ENCODE measurements at regions not wholly inside any gene's neighbourhood (a gene's known extent, or its start where the extent isn't known, plus 50 kb on each side); places are given as distances from the start of the nearest gene placed in this dataset.
A peak's percentile ranks its signal among the peaks of the same experiment; 100 is the strongest.

- no peaks in the 10 kb centered on the region for H3K79me2 ChIP-seq (ENCODE audit: insufficient read depth, low read length)
- no peak for DNase-seq (ENCODE audit: insufficient read length, low spot score, missing footprints)
- peak overlapping the region; percentile 2 for H3K27ac ChIP-seq (ENCODE audit: low read depth, low read length)
- no peaks in the 10 kb centered on the region for H4K20me1 ChIP-seq (ENCODE audit: insufficient read depth, low read length)
- H3K27me3 ChIP-seq (ENCODE audit: insufficient read depth, low read length): no peaks in the 10 kb centered on the region
- TF ChIP-seq CTCF (IDR thresholded peaks at IDR 0.05; ENCODE audit: extremely low read depth, low read depth, low read length): no peak
- no peak overlapping the region for H3K4me3 ChIP-seq (ENCODE audit: insufficient read depth, low read length)
- H3K4me2 ChIP-seq (ENCODE audit: insufficient read depth, low read length): no peak overlapping the region
- H3K4me1 ChIP-seq (ENCODE audit: insufficient read depth, low read length): peaks cover 14% of the 10 kb centered on the region
- H2AFZ ChIP-seq (ENCODE audit: low read length): peak overlapping the region; percentile 65
- H3K9me3 ChIP-seq (ENCODE audit: low read depth, low read length): no peaks in the 10 kb centered on the region
- no peaks in the 10 kb centered on the region for H3K36me3 ChIP-seq (ENCODE audit: insufficient read depth, low read length)
Measured at GRCh38 chr3:124510290-124510689, 220.0 kb upstream of the UMPS start.

- Histone ChIP-seq H3K27ac (ENCODE audit: low read depth, low read length) (no peak overlapping the region), H3K27me3 (ENCODE audit: insufficient read depth, low read length) (peaks cover 3% of the 10 kb centered on the region), H3K9me3 (ENCODE audit: low read depth, low read length) (no peaks in the 10 kb centered on the region), H4K20me1 (ENCODE audit: insufficient read depth, low read length) (no peaks in the 10 kb centered on the region), H3K4me3 (ENCODE audit: insufficient read depth, low read length) (no peak overlapping the region), H3K4me2 (ENCODE audit: insufficient read depth, low read length) (no peak overlapping the region), H3K79me2 (ENCODE audit: insufficient read depth, low read length) (no peaks in the 10 kb centered on the region), H2AFZ (ENCODE audit: low read length) (peak overlapping the region; percentile 12), H3K36me3 (ENCODE audit: insufficient read depth, low read length) (no peaks in the 10 kb centered on the region), H3K4me1 (ENCODE audit: insufficient read depth, low read length) (peaks cover 14% of the 10 kb centered on the region)
- TF ChIP-seq CTCF (IDR thresholded peaks at IDR 0.05; ENCODE audit: extremely low read depth, low read depth, low read length): no peak
- DNase-seq (ENCODE audit: insufficient read length, low spot score, missing footprints): no peak
Measured at GRCh38 chr3:124512881-124513609, 217.2 kb upstream of the UMPS start.

GRCh38 chr3:124513610-124513997 is 216.6 kb upstream of the UMPS start:
- no peaks in the 10 kb centered on the region for H3K79me2 ChIP-seq (ENCODE audit: insufficient read depth, low read length)
- H3K4me3 ChIP-seq (ENCODE audit: insufficient read depth, low read length): no peak overlapping the region
- no peaks in the 10 kb centered on the region for H4K20me1 ChIP-seq (ENCODE audit: insufficient read depth, low read length)
- no peak overlapping the region for H2AFZ ChIP-seq (ENCODE audit: low read length)
- TF ChIP-seq CTCF (IDR thresholded peaks at IDR 0.05; ENCODE audit: extremely low read depth, low read depth, low read length): no peak
- no peak overlapping the region for H3K4me2 ChIP-seq (ENCODE audit: insufficient read depth, low read length)
- DNase-seq (ENCODE audit: insufficient read length, low spot score, missing footprints): no peak
- peaks cover 6% of the 10 kb centered on the region for H3K27me3 ChIP-seq (ENCODE audit: insufficient read depth, low read length)
- H3K36me3 ChIP-seq (ENCODE audit: insufficient read depth, low read length): no peaks in the 10 kb centered on the region
- H3K4me1 ChIP-seq (ENCODE audit: insufficient read depth, low read length): peaks cover 14% of the 10 kb centered on the region
- H3K9me3 ChIP-seq (ENCODE audit: low read depth, low read length): no peaks in the 10 kb centered on the region
- no peak overlapping the region for H3K27ac ChIP-seq (ENCODE audit: low read depth, low read length)

GRCh38 chr3:124514683-124515082 is 215.6 kb upstream of the UMPS start:
- no peak overlapping the region for H3K4me3 ChIP-seq (ENCODE audit: insufficient read depth, low read length)
- no peak overlapping the region for H3K27ac ChIP-seq (ENCODE audit: low read depth, low read length)
- no peak for DNase-seq (ENCODE audit: insufficient read length, low spot score, missing footprints)
- no peak for TF ChIP-seq CTCF (IDR thresholded peaks at IDR 0.05; ENCODE audit: extremely low read depth, low read depth, low read length)
- H3K4me1 ChIP-seq (ENCODE audit: insufficient read depth, low read length): peaks cover 14% of the 10 kb centered on the region
- no peaks in the 10 kb centered on the region for H3K79me2 ChIP-seq (ENCODE audit: insufficient read depth, low read length)
- no peaks in the 10 kb centered on the region for H4K20me1 ChIP-seq (ENCODE audit: insufficient read depth, low read length)
- no peak overlapping the region for H3K4me2 ChIP-seq (ENCODE audit: insufficient read depth, low read length)
- H2AFZ ChIP-seq (ENCODE audit: low read length): no peak overlapping the region
- H3K9me3 ChIP-seq (ENCODE audit: low read depth, low read length): no peaks in the 10 kb centered on the region
- peaks cover 6% of the 10 kb centered on the region for H3K27me3 ChIP-seq (ENCODE audit: insufficient read depth, low read length)
- H3K36me3 ChIP-seq (ENCODE audit: insufficient read depth, low read length): no peaks in the 10 kb centered on the region
